Stomach (tissue), 4 donors: ENCODE measurements at regions not wholly inside any gene's neighbourhood (a gene's known extent, or its start where the extent isn't known, plus 50 kb on each side); places are given as distances from the start of the nearest gene placed in this dataset.

Experiments used
- CTCF ChIP-seq, 7 experiments: fragments of 450-650 bp in 4 of 7; fragments of 200-600 bp in 3 of 7; sonication (generic) in 3 of 7; IDR thresholded peaks; one replicate each; pipeline ENCODE4 v1.5.1; 2016 to 2019; ENCODE audit warnings: antibody characterized with exemption in 7 of 7, control low read depth in 2 of 7, mild to moderate bottlenecking in 1 of 7
- POLR2A ChIP-seq, 4 donors: fragments of 450-650 bp; IDR thresholded peaks; one replicate each; pipeline ENCODE4 v1.6.1; 2016; ENCODE audit warnings: antibody characterized with exemption in 4 of 4, control low read depth in 2 of 4, mild to moderate bottlenecking in 1 of 4, moderate library complexity in 1 of 4
- POLR2AphosphoS5 ChIP-seq, 3 donors: sonication (generic); formaldehyde crosslinking; IDR thresholded peaks; one replicate each; pipeline ENCODE4 v1.6.1; 2016; ENCODE audit warnings: antibody characterized with exemption in 3 of 3

GRCh38 chr2:136665736-136666135 is 99.6 kb upstream of the THSD7B start:
- no peak for TF ChIP-seq POLR2A (IDR thresholded peaks at IDR 0.05)
- TF ChIP-seq CTCF (IDR thresholded peaks at IDR 0.05): no peak
- TF ChIP-seq POLR2AphosphoS5 (IDR thresholded peaks at IDR 0.05): no peak
